ENCODE measurements at regions not wholly inside any gene's neighbourhood (a gene's known extent, or its start where the extent isn't known, plus 50 kb on each side); places are given as distances from the start of the nearest gene placed in this dataset.

DNA sequence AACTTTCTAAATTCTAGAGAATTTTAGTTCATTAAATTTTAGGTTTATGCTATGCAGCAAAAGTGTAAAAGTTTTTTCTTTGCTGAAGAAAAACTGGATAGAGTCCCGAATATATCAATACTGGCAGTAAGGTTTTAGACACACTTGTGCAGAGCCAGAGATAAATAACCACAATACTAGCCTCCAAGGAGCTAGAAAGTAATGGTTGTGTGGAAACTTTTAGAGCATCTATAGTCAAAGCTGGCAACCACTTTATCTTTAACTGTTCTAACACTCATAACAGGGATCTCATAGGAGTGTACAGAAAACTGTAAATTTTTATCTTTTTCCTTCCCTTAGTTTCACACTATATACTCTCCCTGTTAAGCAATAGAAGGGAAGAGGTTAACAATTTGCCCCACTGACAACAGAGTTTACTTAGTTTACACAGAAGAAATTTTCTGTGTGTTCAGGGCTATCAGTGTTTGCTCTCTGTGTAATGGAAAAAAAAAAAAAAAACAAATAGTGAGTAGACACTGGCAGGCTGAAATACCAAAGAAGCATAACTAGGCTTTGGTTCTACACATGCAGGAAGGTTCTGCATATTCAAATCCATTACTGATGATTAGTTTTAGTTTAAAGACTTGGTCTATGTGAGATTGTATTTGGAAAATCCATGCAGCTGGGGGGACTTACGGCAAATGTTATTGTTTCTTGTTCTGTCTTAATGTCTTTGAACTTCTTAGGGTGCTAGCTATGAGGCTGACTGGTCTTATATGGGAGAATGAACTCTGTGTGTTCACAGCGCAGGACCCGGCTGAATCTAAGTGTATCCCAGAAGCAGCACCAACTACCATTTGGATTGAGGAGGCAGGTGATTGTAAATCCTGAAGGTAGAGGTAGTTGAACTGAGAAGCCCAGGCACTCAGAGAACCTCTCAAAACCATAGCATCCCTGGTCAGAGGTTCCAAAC is 187.6 kb downstream of the PCSK1 start:
- Mint-ChIP-seq H3K9me3 (peaks cover 8% of the 10 kb centered on the region), H3K4me3 (peak overlapping the region; percentile 16), H3K4me1 (ENCODE audit: low read depth) (peaks cover 77% of the 10 kb centered on the region), H3K27me3 (ENCODE audit: insufficient read depth) (no peaks in the 10 kb centered on the region), H3K27ac (peak overlapping the region; percentile 84), H3K36me3 (ENCODE audit: low read depth) (peaks cover 11% of the 10 kb centered on the region)
- no peak for DNase-seq
- TF ChIP-seq, protein P1, sequence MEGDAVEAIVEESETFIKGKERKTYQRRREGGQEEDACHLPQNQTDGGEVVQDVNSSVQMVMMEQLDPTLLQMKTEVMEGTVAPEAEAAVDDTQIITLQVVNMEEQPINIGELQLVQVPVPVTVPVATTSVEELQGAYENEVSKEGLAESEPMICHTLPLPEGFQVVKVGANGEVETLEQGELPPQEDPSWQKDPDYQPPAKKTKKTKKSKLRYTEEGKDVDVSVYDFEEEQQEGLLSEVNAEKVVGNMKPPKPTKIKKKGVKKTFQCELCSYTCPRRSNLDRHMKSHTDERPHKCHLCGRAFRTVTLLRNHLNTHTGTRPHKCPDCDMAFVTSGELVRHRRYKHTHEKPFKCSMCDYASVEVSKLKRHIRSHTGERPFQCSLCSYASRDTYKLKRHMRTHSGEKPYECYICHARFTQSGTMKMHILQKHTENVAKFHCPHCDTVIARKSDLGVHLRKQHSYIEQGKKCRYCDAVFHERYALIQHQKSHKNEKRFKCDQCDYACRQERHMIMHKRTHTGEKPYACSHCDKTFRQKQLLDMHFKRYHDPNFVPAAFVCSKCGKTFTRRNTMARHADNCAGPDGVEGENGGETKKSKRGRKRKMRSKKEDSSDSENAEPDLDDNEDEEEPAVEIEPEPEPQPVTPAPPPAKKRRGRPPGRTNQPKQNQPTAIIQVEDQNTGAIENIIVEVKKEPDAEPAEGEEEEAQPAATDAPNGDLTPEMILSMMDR (IDR thresholded peaks at IDR 0.05) = no peak

DNA sequence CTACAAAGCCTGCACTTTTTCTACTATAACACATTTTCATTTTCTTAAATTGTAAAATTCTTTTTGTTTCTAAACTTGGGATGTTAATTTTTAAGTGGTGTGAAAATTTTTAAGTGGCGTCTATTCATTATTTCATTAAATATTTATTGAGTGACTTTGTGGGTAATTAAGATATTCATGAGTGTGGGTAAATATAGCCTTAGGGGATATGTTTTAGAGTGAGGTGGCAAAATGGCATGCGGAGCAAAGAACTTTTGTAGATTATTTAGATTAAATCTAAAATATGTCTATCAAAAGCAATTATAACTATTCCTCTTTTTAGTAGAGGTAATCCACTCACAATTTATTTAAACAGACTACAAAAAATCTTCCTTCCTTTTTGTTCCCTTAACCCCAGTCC is 188.4 kb downstream of the PCSK1 start:
- no peak for DNase-seq
- peak overlapping the region; percentile 84 for H3K27ac Mint-ChIP-seq
- peaks cover 7% of the 10 kb centered on the region for H3K36me3 Mint-ChIP-seq (ENCODE audit: low read depth)
- H3K4me3 Mint-ChIP-seq = peak overlapping the region; percentile 16
- TF ChIP-seq, protein P1 (IDR thresholded peaks at IDR 0.05) = no peak
- no peaks in the 10 kb centered on the region for H3K27me3 Mint-ChIP-seq (ENCODE audit: insufficient read depth)
- H3K4me1 Mint-ChIP-seq (ENCODE audit: low read depth) = peaks cover 77% of the 10 kb centered on the region
- H3K9me3 Mint-ChIP-seq = peaks cover 8% of the 10 kb centered on the region

DNA sequence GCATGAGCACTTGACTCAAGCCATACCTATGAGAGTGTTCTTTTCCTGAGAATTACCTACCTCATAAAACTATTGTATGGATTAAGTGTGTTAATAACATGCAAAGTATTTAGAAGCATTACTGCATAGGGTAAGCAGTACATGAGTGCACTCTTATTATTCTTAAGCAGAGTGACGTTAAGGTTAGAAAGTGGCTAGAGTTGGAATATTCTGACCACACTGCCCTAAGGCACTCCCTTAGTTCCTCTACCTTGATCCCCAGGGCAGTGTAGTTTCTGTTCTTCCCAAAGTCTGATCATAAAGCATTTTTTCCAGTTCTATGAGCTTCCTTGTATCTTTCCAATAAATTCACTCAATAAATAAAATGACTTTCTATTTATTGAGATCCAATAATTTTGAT is 189.2 kb downstream of the PCSK1 start:
- peaks cover 79% of the 10 kb centered on the region for H3K4me1 Mint-ChIP-seq (ENCODE audit: low read depth)
- peak overlapping the region; percentile 84 for H3K27ac Mint-ChIP-seq
- peaks cover 8% of the 10 kb centered on the region for H3K9me3 Mint-ChIP-seq
- peak overlapping the region; percentile 58 for H3K4me3 Mint-ChIP-seq
- TF ChIP-seq, protein P1 (IDR thresholded peaks at IDR 0.05) = no peak
- H3K27me3 Mint-ChIP-seq (ENCODE audit: insufficient read depth) = no peaks in the 10 kb centered on the region
- DNase-seq = no peak
- H3K36me3 Mint-ChIP-seq (ENCODE audit: low read depth) = peaks cover 6% of the 10 kb centered on the region

DNA sequence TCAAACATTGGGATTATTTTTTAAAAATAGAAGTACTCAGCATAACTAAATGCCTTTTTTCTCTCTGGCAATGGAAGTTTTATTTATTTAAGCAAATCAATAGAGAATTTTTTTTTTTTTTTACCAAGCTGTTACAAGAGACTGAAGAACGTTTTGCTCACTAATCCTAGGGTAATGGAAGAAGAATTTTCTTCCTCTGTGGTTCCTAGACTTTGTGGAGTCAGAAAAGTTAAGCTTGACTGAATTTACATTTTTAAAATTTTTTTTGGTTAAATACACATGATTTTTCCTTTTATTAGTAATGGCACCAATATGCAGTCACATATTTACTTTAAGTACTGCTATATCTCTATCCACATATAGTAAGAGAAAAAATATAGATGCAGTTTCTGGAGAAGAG is 189.8 kb downstream of the PCSK1 start:
- TF ChIP-seq, protein P1 (IDR thresholded peaks at IDR 0.05) = no peak
- Mint-ChIP-seq H3K4me1 (ENCODE audit: low read depth) (peaks cover 72% of the 10 kb centered on the region), H3K27ac (peak overlapping the region; percentile 84), H3K4me3 (peak overlapping the region; percentile 58), H3K9me3 (peaks cover 8% of the 10 kb centered on the region), H3K36me3 (ENCODE audit: low read depth) (peaks cover 6% of the 10 kb centered on the region), H3K27me3 (ENCODE audit: insufficient read depth) (no peaks in the 10 kb centered on the region)
- DNase-seq = peak; percentile 74

DNA sequence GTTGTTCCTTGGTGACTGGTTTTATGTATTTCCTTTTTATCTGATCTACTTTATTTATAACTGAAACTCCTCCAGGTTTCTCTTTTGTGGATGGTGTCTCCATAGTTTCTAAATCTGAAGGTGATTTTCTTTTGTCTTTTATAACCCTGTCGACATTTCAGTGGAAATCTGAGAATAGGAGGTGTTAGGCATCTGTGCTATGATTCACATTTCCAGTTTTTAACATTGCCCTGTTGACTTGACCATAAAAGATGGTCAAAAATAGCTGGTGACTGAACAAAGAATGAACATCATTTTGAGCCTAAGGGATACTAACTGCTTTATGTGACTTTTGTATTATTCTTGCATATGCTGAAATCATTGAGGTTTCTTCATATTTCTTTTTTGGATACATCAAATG is 190.5 kb downstream of the PCSK1 start:
- peaks cover 66% of the 10 kb centered on the region for H3K4me1 Mint-ChIP-seq (ENCODE audit: low read depth)
- peaks cover 6% of the 10 kb centered on the region for H3K36me3 Mint-ChIP-seq (ENCODE audit: low read depth)
- H3K4me3 Mint-ChIP-seq = peak overlapping the region; percentile 58
- H3K9me3 Mint-ChIP-seq = peaks cover 8% of the 10 kb centered on the region
- peak overlapping the region; percentile 84 for H3K27ac Mint-ChIP-seq
- peak; percentile 77 for DNase-seq
- TF ChIP-seq, protein P1 (IDR thresholded peaks at IDR 0.05) = no peak
- H3K27me3 Mint-ChIP-seq (ENCODE audit: insufficient read depth) = no peaks in the 10 kb centered on the region

Measured in HFFc6 (cell line).